ENCODE measurements at regions not wholly inside any gene's neighbourhood (a gene's known extent, or its start where the extent isn't known, plus 50 kb on each side); places are given as distances from the start of the nearest gene placed in this dataset.

DNA sequence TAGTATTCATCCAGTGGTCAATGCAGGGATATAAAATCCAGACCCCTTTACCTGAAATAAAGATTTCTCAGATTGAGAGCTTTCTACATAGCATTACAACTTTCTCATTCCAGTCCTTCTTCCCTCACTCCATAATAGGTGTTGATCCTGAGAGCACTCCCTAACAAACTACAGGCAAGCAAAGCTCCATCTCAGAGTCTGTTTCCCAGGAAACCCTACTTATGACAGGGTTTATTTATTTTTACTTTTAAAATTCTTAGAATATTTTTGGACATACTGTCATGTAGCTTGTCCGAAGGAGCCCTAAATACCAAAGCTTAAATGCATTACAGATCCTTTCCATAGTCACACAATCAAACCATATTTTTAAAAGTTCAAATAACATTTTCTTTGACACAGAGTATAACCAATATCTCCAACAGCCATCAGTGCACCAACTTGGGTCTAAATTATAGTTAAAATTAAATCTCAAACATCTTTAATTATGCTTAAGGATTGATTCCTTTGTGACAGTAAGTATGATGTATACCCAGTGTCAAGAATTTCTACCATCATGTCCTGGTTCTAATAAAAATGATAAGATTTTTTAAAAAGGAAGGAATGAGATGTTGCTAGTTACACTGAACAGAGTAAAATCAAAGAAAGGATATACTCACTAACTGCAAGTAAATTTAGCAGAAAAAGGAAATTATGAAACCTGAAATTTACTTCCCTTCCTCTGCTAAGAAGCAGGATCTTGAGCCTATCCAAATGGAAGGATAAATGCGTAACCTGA, 580.4 kb upstream of the ADGRL3 start:
- intact Hi-C loops (cut with DNase I; ENCODE audit: low total_unique reads), result no loop called here
- peaks cover 0 to 13% (median 0%) of the 10 kb centered on the region in 4 donors for H3K9me3 ChIP-seq
- H3K27me3 ChIP-seq, result no peaks in the 10 kb centered on the region
- no peak overlapping the region for H3K4me3 ChIP-seq
- no peaks in the 10 kb centered on the region for H3K4me1 ChIP-seq
- no peak for DNase-seq
- 70 to 86% (median 75%) methylated on average over 2 of the region's 2 CpGs for WGBS, 5 donors
- H3K27ac ChIP-seq, result no peak overlapping the region
- H3K36me3 ChIP-seq, result no peaks in the 10 kb centered on the region
- TF ChIP-seq, protein P1, sequence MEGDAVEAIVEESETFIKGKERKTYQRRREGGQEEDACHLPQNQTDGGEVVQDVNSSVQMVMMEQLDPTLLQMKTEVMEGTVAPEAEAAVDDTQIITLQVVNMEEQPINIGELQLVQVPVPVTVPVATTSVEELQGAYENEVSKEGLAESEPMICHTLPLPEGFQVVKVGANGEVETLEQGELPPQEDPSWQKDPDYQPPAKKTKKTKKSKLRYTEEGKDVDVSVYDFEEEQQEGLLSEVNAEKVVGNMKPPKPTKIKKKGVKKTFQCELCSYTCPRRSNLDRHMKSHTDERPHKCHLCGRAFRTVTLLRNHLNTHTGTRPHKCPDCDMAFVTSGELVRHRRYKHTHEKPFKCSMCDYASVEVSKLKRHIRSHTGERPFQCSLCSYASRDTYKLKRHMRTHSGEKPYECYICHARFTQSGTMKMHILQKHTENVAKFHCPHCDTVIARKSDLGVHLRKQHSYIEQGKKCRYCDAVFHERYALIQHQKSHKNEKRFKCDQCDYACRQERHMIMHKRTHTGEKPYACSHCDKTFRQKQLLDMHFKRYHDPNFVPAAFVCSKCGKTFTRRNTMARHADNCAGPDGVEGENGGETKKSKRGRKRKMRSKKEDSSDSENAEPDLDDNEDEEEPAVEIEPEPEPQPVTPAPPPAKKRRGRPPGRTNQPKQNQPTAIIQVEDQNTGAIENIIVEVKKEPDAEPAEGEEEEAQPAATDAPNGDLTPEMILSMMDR (IDR thresholded peaks at IDR 0.05), result no peak
- TF ChIP-seq POLR2AphosphoS5 (IDR thresholded peaks at IDR 0.05) (no peak), POLR2A (IDR thresholded peaks at IDR 0.05) (no peak), EP300 (IDR thresholded peaks at IDR 0.05) (no peak)

DNA sequence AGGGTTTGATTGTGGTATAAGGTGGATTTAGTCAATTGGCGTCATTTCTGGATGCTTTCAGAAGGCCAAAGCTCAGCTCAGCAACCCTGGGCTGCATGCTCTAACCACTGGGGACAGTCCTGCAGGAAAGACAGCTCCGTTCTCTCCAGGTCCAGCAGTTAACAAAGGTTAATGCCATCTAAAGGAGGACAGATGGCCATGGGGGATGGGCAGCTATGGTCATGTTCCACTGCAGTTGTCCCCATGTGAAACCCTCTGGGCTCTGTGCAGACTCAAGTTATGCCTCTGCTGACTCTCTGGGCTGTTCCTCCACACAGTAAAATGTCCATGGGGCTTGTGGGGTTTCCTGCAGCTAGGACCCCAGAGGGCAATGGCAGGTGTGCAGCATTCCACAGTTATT, 562.1 kb upstream of the ADGRL3 start:
- Histone ChIP-seq H3K4me3 (no peak overlapping the region), H3K27me3 (no peaks in the 10 kb centered on the region), H3K4me1 (no peaks in the 10 kb centered on the region), H3K9me3 (peaks cover 0 to 28% (median 14%) of the 10 kb centered on the region in 4 donors), H3K36me3 (no peaks in the 10 kb centered on the region), H3K27ac (no peak overlapping the region)
- intact Hi-C loops (cut with DNase I; ENCODE audit: low total_unique reads), result no loop called here
- no peak for DNase-seq
- no peak for TF ChIP-seq EP300 (IDR thresholded peaks at IDR 0.05)
- TF ChIP-seq POLR2A (IDR thresholded peaks at IDR 0.05), result no peak
- TF ChIP-seq, protein P1 (IDR thresholded peaks at IDR 0.05), result no peak
- TF ChIP-seq POLR2AphosphoS5 (IDR thresholded peaks at IDR 0.05), result no peak
- WGBS, 5 donors, result 33 to 76% (median 64%) methylated on average over 2 of the region's 2 CpGs

DNA sequence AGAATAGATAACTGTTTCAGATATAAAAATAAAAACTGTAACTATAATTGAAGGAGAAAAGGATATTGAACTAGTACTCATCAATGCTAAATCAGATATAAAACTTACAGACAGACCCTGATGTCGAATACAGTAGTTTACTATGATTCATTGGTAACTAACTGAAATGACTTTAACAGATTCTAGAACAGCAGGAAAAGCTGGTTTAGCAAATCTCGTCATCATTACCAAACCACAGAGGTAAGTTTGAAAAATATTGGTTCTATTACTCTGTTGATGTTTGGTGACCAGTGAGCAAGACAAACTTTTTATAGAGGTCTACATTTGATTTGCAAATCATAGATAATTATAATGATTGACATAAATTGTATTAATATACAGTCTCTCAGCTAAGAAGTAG, 551.4 kb upstream of the ADGRL3 start:
- Histone ChIP-seq H3K4me1 (no peaks in the 10 kb centered on the region), H3K9me3 (peaks cover 0 to 8% (median 1%) of the 10 kb centered on the region in 4 donors), H3K36me3 (no peaks in the 10 kb centered on the region), H3K27ac (no peak overlapping the region), H3K4me3 (no peak overlapping the region), H3K27me3 (no peaks in the 10 kb centered on the region)
- 45 to 60% (median 57%) methylated on average over 2 of the region's 2 CpGs for WGBS, 5 donors
- intact Hi-C loops (cut with DNase I; ENCODE audit: low total_unique reads), result no loop called here
- TF ChIP-seq, protein P1 (IDR thresholded peaks at IDR 0.05), result no peak
- no peak for TF ChIP-seq EP300 (IDR thresholded peaks at IDR 0.05)
- no peak for TF ChIP-seq POLR2A (IDR thresholded peaks at IDR 0.05)
- TF ChIP-seq POLR2AphosphoS5 (IDR thresholded peaks at IDR 0.05), result no peak
- DNase-seq, result no peak

DNA sequence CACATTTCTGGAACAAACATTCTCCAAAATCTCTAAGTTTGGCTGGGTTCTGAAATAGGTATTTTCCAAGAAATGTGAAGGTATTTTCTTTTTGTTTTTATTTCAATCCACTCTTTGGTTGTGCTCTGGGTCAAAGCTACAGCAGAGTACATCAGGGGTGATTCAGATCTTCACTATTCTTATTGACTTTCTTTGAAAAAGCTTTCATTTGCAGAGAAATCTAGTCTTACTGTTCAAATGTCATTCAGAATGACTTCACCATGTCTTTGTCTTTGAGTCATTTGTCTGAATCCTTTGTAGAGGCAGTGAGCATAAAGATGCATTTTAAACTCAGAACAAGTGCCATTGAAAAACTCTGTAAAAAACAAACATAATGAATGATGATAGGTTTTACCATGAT, 547.2 kb upstream of the ADGRL3 start:
- no peak overlapping the region for H3K27ac ChIP-seq
- TF ChIP-seq EP300 (IDR thresholded peaks at IDR 0.05) (no peak), POLR2A (IDR thresholded peaks at IDR 0.05) (no peak), POLR2AphosphoS5 (IDR thresholded peaks at IDR 0.05) (no peak)
- TF ChIP-seq, protein P1 (IDR thresholded peaks at IDR 0.05), result no peak
- H3K4me3 ChIP-seq, result no peak overlapping the region
- peaks cover 0 to 6% (median 0%) of the 10 kb centered on the region in 4 donors for H3K4me1 ChIP-seq
- no peaks in the 10 kb centered on the region for H3K27me3 ChIP-seq
- DNase-seq, result no peak
- H3K36me3 ChIP-seq, result no peaks in the 10 kb centered on the region
- intact Hi-C loops (cut with DNase I; ENCODE audit: low total_unique reads), result no loop called here
- H3K9me3 ChIP-seq, result peaks cover 0 to 2% (median 0%) of the 10 kb centered on the region in 4 donors
